K562 (cell line): ENCODE measurements at regions not wholly inside any gene's neighbourhood (a gene's known extent, or its start where the extent isn't known, plus 50 kb on each side); places are given as distances from the start of the nearest gene placed in this dataset.

Experiments used
- ATAC-seq: fragments of 200-7000 bp; cut with Tn5 transposase; 3 replicates; pipeline ENCODE4 v1.9.1; 2020; ENCODE audit warnings: moderate library complexity
- BruUV-seq: library from RNA; stranded (reverse); fragments of 400-500 nt; replicated peaks from 2 replicates; lab custom pipeline; 2021; lab: Mats Ljungman, UMichigan
- CTCF ChIA-PET: fragments of 300-600 bp; formaldehyde crosslinking; extraction: SDS; loops from one replicate; lab custom pipeline; 2021; ENCODE audit warnings: low intra/inter-chr PET ratio; lab: Yijun Ruan, JAX
- POLR2A ChIA-PET: fragments of 300-600, 350-650 bp; sonication (Branson Sonifier 250); formaldehyde crosslinking; extraction: SDS; loops from one replicate; lab custom pipeline; 2021; ENCODE audit warnings: antibody characterized with exemption, inconsistent platforms; lab: Yijun Ruan, JAX
- DNase-seq, 4 experiments: peaks; one replicate each; pipeline versions ENCODE4 v3.0.0 to v3.0.0-alpha.2; 2011 to 2018; ENCODE audit warnings: low spot score in 3 of 4, mixed read lengths in 3 of 4; ENCODE audit errors: extremely low read depth in 1 of 4
- FAIRE-seq: peaks from 2 replicates; lab custom pipeline; 2011; peaks lifted over from hg19 to GRCh38; lab: Jason Lieb, UNC
- H2AFZ ChIP-seq: 2 replicates; pipeline ENCODE4 v1.6.0; 2011; ENCODE audit warnings: low read depth, low read length, control low read depth, inconsistent platforms
- H3K27ac ChIP-seq: fragments of 200-600 bp; 3 replicates; pipeline ENCODE4 v1.8.0; 2011; ENCODE audit warnings: low read depth, mild to moderate bottlenecking, control low read depth, inconsistent platforms, low read length, moderate library complexity, mixed read lengths; ENCODE audit errors: extremely low read depth
- H3K27me3 ChIP-seq, 2 experiments: fragments of 300-600 bp in 1 of 2; 2 replicates in 1 of 2; 3 replicates in 1 of 2; pipeline versions ENCODE4 v1.6.0 to v1.8.0; 2011; ENCODE audit warnings: inconsistent platforms in 2 of 2, low read length in 2 of 2, mild to moderate bottlenecking in 1 of 2, mixed read lengths in 1 of 2, moderate library complexity in 1 of 2; ENCODE audit not compliant: control insufficient read depth in 2 of 2, insufficient read depth in 2 of 2
- H3K36me3 ChIP-seq: fragments of 300-600 bp; 3 replicates; pipeline ENCODE4 v1.8.0; 2011; ENCODE audit warnings: mild to moderate bottlenecking, low read length, inconsistent platforms; ENCODE audit not compliant: control insufficient read depth, insufficient read depth
- H3K4me1 ChIP-seq, 2 experiments: fragments of 200-600 bp in 1 of 2; replicated peaks in 1 of 2; 2 replicates in 1 of 2; 3 replicates in 1 of 2; pipeline versions ENCODE4 v1.5.1 to v1.8.0; 2011; ENCODE audit warnings: inconsistent platforms in 2 of 2, low read length in 2 of 2, mild to moderate bottlenecking in 1 of 2, mixed read lengths in 1 of 2, moderate library complexity in 1 of 2; ENCODE audit not compliant: control insufficient read depth in 2 of 2, insufficient read depth in 2 of 2
- H3K4me2 ChIP-seq: 2 replicates; pipeline ENCODE4 v1.6.1; 2011; ENCODE audit warnings: low read length, control low read depth, inconsistent platforms, mixed read lengths; ENCODE audit not compliant: insufficient read depth
- H3K4me3 ChIP-seq: fragments of 200-600 bp; sonication (generic), shearing (Covaris generic); 2 replicates; pipeline ENCODE4 v1.5.1; 2016; ENCODE audit warnings: control low read depth, inconsistent platforms
- H3K79me2 ChIP-seq: fragments of 200-600 bp; 3 replicates; pipeline ENCODE4 v1.8.0; 2011; ENCODE audit warnings: low read length, inconsistent platforms; ENCODE audit not compliant: control insufficient read depth, insufficient read depth
- H3K9ac ChIP-seq, 2 experiments: 2 replicates each; pipeline versions ENCODE4 v1.6.0 to v1.6.1; 2011; ENCODE audit warnings: low read depth in 2 of 2, low read length in 2 of 2, control low read depth in 1 of 2, inconsistent platforms in 1 of 2, mild to moderate bottlenecking in 1 of 2, mixed read lengths in 1 of 2; ENCODE audit not compliant: insufficient read depth in 1 of 2
- H3K9me1 ChIP-seq: one replicate; pipeline ENCODE4 v1.6.0; 2011; ENCODE audit warnings: inconsistent platforms, mild to moderate bottlenecking, low read length, moderate library complexity; ENCODE audit not compliant: control insufficient read depth, insufficient read depth
- H3K9me3 ChIP-seq: replicated peaks from 2 replicates; pipeline ENCODE4 v1.5.1; 2011; ENCODE audit warnings: low read depth, low read length, inconsistent platforms; ENCODE audit not compliant: control insufficient read depth, insufficient read depth
- H4K20me1 ChIP-seq: replicated peaks from 2 replicates; pipeline ENCODE4 v1.6.1; 2011; ENCODE audit warnings: low read length, inconsistent platforms, mixed read lengths; ENCODE audit not compliant: control insufficient read depth, insufficient read depth
- EZH2 ChIP-seq: IDR thresholded peaks from 2 replicates; pipeline ENCODE4 v1.6.1; 2012; ENCODE audit warnings: low read depth, mild to moderate bottlenecking, inconsistent platforms, low read length, borderline replicate concordance
- NCOA1 ChIP-seq: fragments of 450-650 bp; IDR thresholded peaks from 2 replicates; pipeline ENCODE4 v1.6.1; 2016; ENCODE audit warnings: low read depth
- NFRKB ChIP-seq: fragments of 450-650 bp; IDR thresholded peaks from 2 replicates; pipeline ENCODE4 v1.6.1; 2016; ENCODE audit warnings: low read depth
- TAL1 ChIP-seq: fragments of 450-650 bp; IDR thresholded peaks from 2 replicates; pipeline ENCODE4 v1.6.1; 2016; ENCODE audit warnings: mild to moderate bottlenecking
- TARDBP ChIP-seq: fragments of 450-650 bp; IDR thresholded peaks from 2 replicates; pipeline ENCODE4 v1.6.1; 2016
- ZC3H4 ChIP-seq: sonication (generic); formaldehyde crosslinking; IDR thresholded peaks from 2 replicates; pipeline ENCODE4 v1.9.0; 2021; ENCODE audit warnings: missing genetic modification reagents, borderline replicate concordance
- ZNF121 ChIP-seq: sonication (generic); formaldehyde crosslinking; conservative IDR thresholded peaks from 2 replicates; pipeline ENCODE4 v1.8.0; 2022; ENCODE audit warnings: missing genetic modification reagents
- ZNF175 ChIP-seq: fragments of 200-800 bp; sonication (Bioruptor generic); IDR thresholded peaks from 2 replicates; pipeline ENCODE4 v1.6.1; 2016; ENCODE audit warnings: low read depth, mild to moderate bottlenecking, missing genetic modification characterization, missing compliant biosample characterization
- WGBS: fragments of 100-300 bp; shearing (Covaris generic); methylation state at CpG from one replicate; pipeline ENCODE4 v1.1.6; 2016; ENCODE audit warnings: low coverage, mixed read lengths; ENCODE audit not compliant: insufficient coverage; ENCODE audit errors: missing lambda C conversion rate; 5-methylcytosine and 5-hydroxymethylcytosine counted together
- in situ Hi-C: fragments of 300-500 bp; cut with MboI; formaldehyde crosslinking; loops from 4 replicates; pipeline ENCODE4 v1.15.0; 2018; ENCODE audit warnings: inconsistent platforms, mixed read lengths
- intact Hi-C: fragments of 100-400 bp; cut with micrococcal nuclease; formaldehyde crosslinking; loops from 2 replicates; pipeline ENCODE4 v1.14.2; 2022
- TF ChIP-seq, protein P1 (sequence below): IDR thresholded peaks from 2 replicates; pipeline ENCODE4 v1.6.1; 2016; ENCODE audit warnings: missing genetic modification characterization, missing compliant biosample characterization

GRCh38 chrX:151806967-151807540 lies 72.5 kb downstream of the CNGA2 start (continued):
- TF ChIP-seq, protein P1, sequence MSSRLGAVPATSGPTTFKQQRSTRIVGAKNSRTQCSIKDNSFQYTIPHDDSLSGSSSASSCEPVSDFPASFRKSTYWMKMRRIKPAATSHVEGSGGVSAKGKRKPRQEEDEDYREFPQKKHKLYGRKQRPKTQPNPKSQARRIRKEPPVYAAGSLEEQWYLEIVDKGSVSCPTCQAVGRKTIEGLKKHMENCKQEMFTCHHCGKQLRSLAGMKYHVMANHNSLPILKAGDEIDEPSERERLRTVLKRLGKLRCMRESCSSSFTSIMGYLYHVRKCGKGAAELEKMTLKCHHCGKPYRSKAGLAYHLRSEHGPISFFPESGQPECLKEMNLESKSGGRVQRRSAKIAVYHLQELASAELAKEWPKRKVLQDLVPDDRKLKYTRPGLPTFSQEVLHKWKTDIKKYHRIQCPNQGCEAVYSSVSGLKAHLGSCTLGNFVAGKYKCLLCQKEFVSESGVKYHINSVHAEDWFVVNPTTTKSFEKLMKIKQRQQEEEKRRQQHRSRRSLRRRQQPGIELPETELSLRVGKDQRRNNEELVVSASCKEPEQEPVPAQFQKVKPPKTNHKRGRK (tag): no peak
- TF ChIP-seq ZC3H4 (CRISPR knock-in tag) (no peak), TAL1 (no peak), TARDBP (no peak)
- TF ChIP-seq, all 486 proteins: peak for 0

DNA sequence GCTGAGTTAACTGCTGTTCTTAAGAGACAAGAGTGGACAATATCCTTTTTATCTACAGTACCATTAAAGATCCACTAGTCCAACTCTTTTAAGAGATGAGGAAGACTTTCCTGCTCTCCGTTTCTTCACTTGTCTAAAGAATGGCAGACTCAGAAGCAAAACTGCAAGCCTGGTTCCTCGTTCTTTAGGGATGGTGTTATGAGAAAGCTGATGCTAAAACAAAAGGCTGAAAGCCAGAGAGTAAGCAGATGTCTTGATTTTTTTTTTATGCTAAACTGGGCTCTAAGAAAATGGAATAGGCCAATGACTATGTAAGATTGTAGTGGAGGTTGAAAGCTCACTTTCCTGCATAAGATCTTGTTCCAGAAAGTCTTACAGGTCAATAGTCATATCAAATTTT lies 78.1 kb downstream of the CNGA2 start:
- no peak for TF ChIP-seq NCOA1
- TF ChIP-seq ZNF175 (CRISPR knock-in tag): no peak
- TF ChIP-seq EZH2: no peak
- no peak for TF ChIP-seq ZNF121 (CRISPR knock-in tag)
- no peak for TF ChIP-seq NFRKB
- intact Hi-C loops: no loop called here
- no peaks in the 10 kb centered on the region for H3K36me3 ChIP-seq
- H3K79me2 ChIP-seq: no peaks in the 10 kb centered on the region
- H3K4me1 ChIP-seq: no peaks in the 10 kb centered on the region
- in situ Hi-C loops: no loop called here
- H3K4me3 ChIP-seq: no peak overlapping the region
- H3K9me1 ChIP-seq: no peaks in the 10 kb centered on the region
- H3K4me2 ChIP-seq: no peak overlapping the region
- no peaks in the 10 kb centered on the region for H4K20me1 ChIP-seq
- ATAC-seq: no peak
- peaks cover 0 to 4% of the 10 kb centered on the region in 2 experiments; a peak in 3 of 5 replicates for H3K27me3 ChIP-seq
- WGBS: 0% methylated on average over 2 of the region's 2 CpGs
- no peak for FAIRE-seq
- ChIA-PET POLR2A (no interaction called here), CTCF (interaction anchor here (0.6 kb wide), 1 partner anchor 129 kb away, joined by 3 read pairs; no protein-coding TSS in a partner anchor)
- H3K9ac ChIP-seq: no peak overlapping the region
- no peak overlapping the region for H2AFZ ChIP-seq
- no peak for DNase-seq
- BruUV-seq: no TSS peak
- H3K9me3 ChIP-seq: no peaks in the 10 kb centered on the region
- no peak overlapping the region for H3K27ac ChIP-seq
